ENCODE measurements at regions not wholly inside any gene's neighbourhood (a gene's known extent, or its start where the extent isn't known, plus 50 kb on each side); places are given as distances from the start of the nearest gene placed in this dataset.
A peak's percentile ranks its signal among the peaks of the same experiment; 100 is the strongest.

- DNase-seq (ENCODE audit: extremely low spot score): no peak
- TF ChIP-seq CTCF (IDR thresholded peaks at IDR 0.05; ENCODE audit: control extremely low read depth, extremely low read depth, low read depth, missing control alignments): no peak
- ChIA-PET POLR2A (no interaction called here), CTCF (no interaction called here)
Measured at GRCh38 chr15:39409876-39410530, 170.9 kb upstream of the THBS1 start.

- ChIA-PET POLR2A (no interaction called here), CTCF (interaction anchor here (1.5 to 1.6 kb wide), 2 partner anchors 13 to 15 kb away, joined by 3 read pairs; no protein-coding TSS in a partner anchor)
- DNase-seq (ENCODE audit: extremely low spot score): peak; percentile 34
- no peak for TF ChIP-seq CTCF (IDR thresholded peaks at IDR 0.05; ENCODE audit: control extremely low read depth, extremely low read depth, low read depth, missing control alignments)
Measured at GRCh38 chr15:39411102-39411989, 169.5 kb upstream of the THBS1 start.

DNA sequence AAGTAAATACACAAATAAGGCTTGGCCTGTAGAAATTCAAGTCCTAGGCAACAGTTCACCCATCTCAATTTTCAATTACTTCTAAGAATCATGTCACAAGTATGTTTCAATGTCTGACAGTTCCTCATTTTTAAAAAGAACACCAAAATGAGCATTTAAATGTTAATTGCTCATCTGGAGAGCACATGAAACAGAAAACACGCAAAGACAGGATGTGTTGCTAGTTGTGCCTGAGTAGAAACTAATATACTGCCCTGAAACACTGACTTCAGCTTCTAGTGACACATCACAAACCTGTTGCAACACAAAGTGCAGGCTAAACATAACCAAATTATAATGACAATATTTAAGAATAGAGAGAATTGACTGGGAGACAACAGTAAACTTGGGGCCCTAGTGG, 167.3 kb upstream of the THBS1 start:
- no peak for DNase-seq (ENCODE audit: extremely low spot score)
- TF ChIP-seq CTCF (IDR thresholded peaks at IDR 0.05; ENCODE audit: control extremely low read depth, extremely low read depth, low read depth, missing control alignments): no peak
- ChIA-PET CTCF (no interaction called here), POLR2A (no interaction called here)

- DNase-seq (ENCODE audit: extremely low spot score): no peak
- TF ChIP-seq CTCF (IDR thresholded peaks at IDR 0.05; ENCODE audit: control extremely low read depth, extremely low read depth, low read depth, missing control alignments): no peak
- POLR2A ChIA-PET: no interaction called here
- CTCF ChIA-PET: interaction anchor here (1.3 to 2.4 kb wide), 2 partner anchors 9 to 16 kb away, joined by 3 to 6 read pairs; no protein-coding TSS in a partner anchor
Measured at GRCh38 chr15:39414201-39414600, 166.7 kb upstream of the THBS1 start.

- no peak for DNase-seq (ENCODE audit: extremely low spot score)
- ChIA-PET CTCF (interaction anchor here (1.3 to 2.4 kb wide), 2 partner anchors 11 to 14 kb away, joined by 3 to 6 read pairs; no protein-coding TSS in a partner anchor), POLR2A (no interaction called here)
- TF ChIP-seq CTCF (IDR thresholded peaks at IDR 0.05; ENCODE audit: control extremely low read depth, extremely low read depth, low read depth, missing control alignments): no peak
Measured at GRCh38 chr15:39415634-39416033, 165.2 kb upstream of the THBS1 start.

DNA sequence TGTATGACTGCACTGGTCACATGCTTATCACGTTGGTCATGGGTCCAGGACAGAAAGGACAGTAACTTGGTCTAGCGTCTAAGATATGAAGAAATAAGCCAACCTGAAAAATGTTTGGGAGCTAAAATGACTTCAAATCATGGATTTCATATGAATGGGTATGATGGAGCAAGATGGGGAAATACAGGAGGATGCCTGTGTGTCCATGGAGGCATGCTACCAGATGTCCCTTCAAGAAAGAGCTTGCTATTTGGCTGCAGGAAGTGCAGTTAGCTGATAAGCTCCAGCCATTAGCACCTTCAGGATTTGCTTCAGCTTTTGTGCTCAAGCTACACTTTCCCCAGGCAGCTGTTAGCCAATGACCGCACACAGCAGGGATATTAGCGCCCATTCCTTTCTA, 164.6 kb upstream of the THBS1 start:
- CTCF ChIA-PET: interaction anchor here (2.4 kb wide), 1 partner anchor 14 kb away, joined by 6 read pairs; no protein-coding TSS in a partner anchor
- POLR2A ChIA-PET: no interaction called here
- DNase-seq (ENCODE audit: extremely low spot score): no peak
- TF ChIP-seq CTCF (IDR thresholded peaks at IDR 0.05; ENCODE audit: control extremely low read depth, extremely low read depth, low read depth, missing control alignments): no peak

Data from GM10248 (cell line).